Endothelial cell of umbilical vein (primary cell): ENCODE measurements at regions not wholly inside any gene's neighbourhood (a gene's known extent, or its start where the extent isn't known, plus 50 kb on each side); places are given as distances from the start of the nearest gene placed in this dataset.

Source experiments
- BruUV-seq: library from RNA; stranded (reverse); fragments of 400-500 nt; replicated peaks from 2 replicates; lab custom pipeline; 2021; lab: Mats Ljungman, UMichigan
- CTCF ChIA-PET: fragments of 300-600, 350-600 bp; sonication (Branson Sonifier 250); formaldehyde crosslinking; loops from one replicate; lab custom pipeline; 2021; ENCODE audit warnings: antibody characterized with exemption, inconsistent platforms; lab: Charles Lee
- POLR2A ChIA-PET: fragments of 300-600, 350-600 bp; sonication (Branson Sonifier 250); formaldehyde crosslinking; loops from one replicate; lab custom pipeline; 2021; ENCODE audit warnings: antibody characterized with exemption, inconsistent platforms; lab: Charles Lee
- DNase-seq: peaks from one replicate; pipeline ENCODE4 v3.0.0-alpha.2; 2011; ENCODE audit warnings: low read depth, low spot score
- FAIRE-seq: peaks from 2 replicates; lab custom pipeline; 2011; peaks lifted over from hg19 to GRCh38; lab: Jason Lieb, UNC
- H2AFZ ChIP-seq: 2 replicates; pipeline ENCODE4 v1.6.0; 2012; ENCODE audit warnings: low read depth, low read length, control low read depth, inconsistent platforms
- H3K27ac ChIP-seq: 2 replicates; pipeline ENCODE4 v1.5.1; 2011; ENCODE audit warnings: low read depth, mild to moderate bottlenecking, control low read depth, low read length, moderate library complexity; ENCODE audit not compliant: insufficient read depth
- H3K27me3 ChIP-seq, 2 experiments: 2 replicates each; pipeline versions ENCODE4 v1.6.0 to v1.6.1; 2011; ENCODE audit warnings: low read length in 2 of 2, mixed read lengths in 1 of 2; ENCODE audit not compliant: control insufficient read depth in 2 of 2, insufficient read depth in 2 of 2
- H3K36me3 ChIP-seq, 2 experiments: 2 replicates in 1 of 2; 3 replicates in 1 of 2; pipeline ENCODE4 v1.5.1; 2011; ENCODE audit warnings: low read length in 2 of 2, mild to moderate bottlenecking in 1 of 2, moderate library complexity in 1 of 2; ENCODE audit not compliant: control insufficient read depth in 2 of 2, insufficient read depth in 2 of 2; ENCODE audit errors: extremely low read depth in 1 of 2
- H3K4me1 ChIP-seq: 3 replicates; pipeline ENCODE4 v1.5.1; 2011; ENCODE audit warnings: mild to moderate bottlenecking, low read length; ENCODE audit not compliant: control insufficient read depth, insufficient read depth; ENCODE audit errors: extremely low read depth
- H3K4me2 ChIP-seq: 2 replicates; pipeline ENCODE4 v1.6.1; 2011; ENCODE audit warnings: low read length, control low read depth, mixed read lengths; ENCODE audit not compliant: insufficient read depth
- H3K4me3 ChIP-seq, 3 experiments: fragments of 200-600 bp in 1 of 3; sonication (generic), shearing (Covaris generic) in 1 of 3; replicated peaks in 1 of 3; 2 replicates each; pipeline ENCODE4 v1.5.1; 2011 to 2016; ENCODE audit warnings: control low read depth in 3 of 3, low read length in 3 of 3, mild to moderate bottlenecking in 2 of 3, inconsistent platforms in 1 of 3, low read depth in 1 of 3, moderate library complexity in 1 of 3; ENCODE audit not compliant: insufficient read depth in 1 of 3
- H3K79me2 ChIP-seq: 2 replicates; pipeline ENCODE4 v1.6.0; 2012; ENCODE audit warnings: low read length, inconsistent platforms; ENCODE audit not compliant: control insufficient read depth, insufficient read depth
- H3K9ac ChIP-seq: replicated peaks from 2 replicates; pipeline ENCODE3; 2011; ENCODE audit warnings: low read length, control low read depth; ENCODE audit not compliant: insufficient read depth; ENCODE audit errors: extremely low read depth
- H3K9me1 ChIP-seq: replicated peaks from 3 replicates; pipeline ENCODE4 v1.6.0; 2011; ENCODE audit warnings: mild to moderate bottlenecking, low read length; ENCODE audit not compliant: control insufficient read depth, insufficient read depth; ENCODE audit errors: extremely low read depth
- H3K9me3 ChIP-seq: replicated peaks from 2 replicates; pipeline ENCODE4 v1.5.1; 2012; ENCODE audit warnings: low read length, inconsistent platforms; ENCODE audit not compliant: control insufficient read depth, insufficient read depth
- H4K20me1 ChIP-seq: replicated peaks from 2 replicates; pipeline ENCODE3; 2011; ENCODE audit warnings: mild to moderate bottlenecking, low read length; ENCODE audit not compliant: control insufficient read depth, insufficient read depth; ENCODE audit errors: extremely low read depth
- EZH2 ChIP-seq: IDR thresholded peaks from 2 replicates; pipeline ENCODE4 v1.6.1; 2012; ENCODE audit warnings: borderline replicate concordance, low read depth, mild to moderate bottlenecking, moderate library complexity, low read length, inconsistent platforms; ENCODE audit not compliant: severe bottlenecking
- FOS ChIP-seq: IDR thresholded peaks from 2 replicates; pipeline ENCODE4 v1.6.1; 2011; ENCODE audit warnings: mild to moderate bottlenecking, low read length, moderate library complexity, borderline replicate concordance; ENCODE audit not compliant: insufficient read depth
- GATA2 ChIP-seq: IDR thresholded peaks from 2 replicates; pipeline ENCODE4 v1.7.0; 2011; ENCODE audit warnings: low read depth, mild to moderate bottlenecking, moderate library complexity, mixed read lengths, low read length; ENCODE audit not compliant: insufficient read length, insufficient read depth
- JUN ChIP-seq: IDR thresholded peaks from 2 replicates; pipeline ENCODE4 v1.6.1; 2011; ENCODE audit warnings: borderline replicate concordance, low read depth; ENCODE audit not compliant: insufficient read length, insufficient read depth
- MYC ChIP-seq: IDR thresholded peaks from one replicate; pipeline ENCODE4 v1.6.1; 2011; ENCODE audit warnings: mild to moderate bottlenecking, low read depth, low read length
- POLR2A ChIP-seq: IDR thresholded peaks from 2 replicates; pipeline ENCODE4 v1.6.1; 2012; ENCODE audit warnings: low read depth, mild to moderate bottlenecking, control low read depth, low read length
- POLR2AphosphoS5 ChIP-seq: IDR thresholded peaks from 2 replicates; pipeline ENCODE4 v1.6.1; 2012; ENCODE audit warnings: low read depth, mild to moderate bottlenecking, control low read depth, low read length, moderate library complexity; ENCODE audit not compliant: insufficient read depth
- dilution Hi-C: fragments of 300-500 bp; cut with MboI; formaldehyde crosslinking; loops from one replicate; pipeline ENCODE4 v1.15.0; 2019; ENCODE audit warnings: low sequenced_read_pairs; ENCODE audit not compliant: extremely low pct_ligation_motif_present
- intact Hi-C: fragments of 100-400 bp; cut with micrococcal nuclease; formaldehyde crosslinking; loops from one replicate; pipeline ENCODE4 v1.10.0; 2022
- TF ChIP-seq, protein P1 (sequence below): IDR thresholded peaks from 2 replicates; pipeline ENCODE4 v1.6.1; 2011; ENCODE audit not compliant: insufficient read depth, insufficient read length
- TF ChIP-seq, protein P2 (sequence below), 2 donors: IDR thresholded peaks; 1 replicate in 1 of 2; 2 replicates in 1 of 2; pipeline ENCODE4 v1.5.1; 2011; ENCODE audit warnings: low read length in 2 of 2, mild to moderate bottlenecking in 2 of 2, moderate library complexity in 2 of 2, control low read depth in 1 of 2, inconsistent platforms in 1 of 2, low read depth in 1 of 2; ENCODE audit not compliant: insufficient read depth in 1 of 2; ENCODE audit errors: extremely low read depth in 1 of 2

DNA sequence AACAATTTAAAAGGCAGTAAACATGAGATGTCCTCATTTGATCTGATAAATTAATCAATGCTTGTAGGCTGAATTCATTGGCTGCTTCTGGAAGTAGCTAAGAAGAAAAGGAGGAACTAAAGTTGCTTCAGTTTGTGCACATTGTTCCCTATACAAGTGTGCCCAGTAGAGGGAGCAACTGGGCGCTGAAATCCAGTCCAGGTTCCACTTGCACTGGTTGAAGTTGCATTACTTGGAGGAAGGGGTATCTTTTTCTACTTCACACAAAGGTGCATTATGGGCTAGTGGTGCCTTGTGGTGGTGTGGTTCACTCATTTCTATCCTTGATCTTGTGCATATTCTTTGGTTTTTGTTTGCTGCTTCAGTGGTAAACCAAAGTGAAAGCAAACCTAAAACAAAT is 67.9 kb upstream of the SOX3 start:
- Histone ChIP-seq H3K9me1 (no peaks in the 10 kb centered on the region), H3K4me2 (no peak overlapping the region), H3K4me1 (no peaks in the 10 kb centered on the region), H3K36me3 (no peaks in the 10 kb centered on the region), H3K9me3 (no peaks in the 10 kb centered on the region), H3K79me2 (no peaks in the 10 kb centered on the region), H3K9ac (no peak overlapping the region), H3K27ac (no peak overlapping the region), H3K27me3 (no peaks in the 10 kb centered on the region), H2AFZ (no peak overlapping the region), H4K20me1 (no peaks in the 10 kb centered on the region), H3K4me3 (no peak overlapping the region)
- FAIRE-seq = no peak
- no TSS peak for BruUV-seq
- no peak for DNase-seq
- TF ChIP-seq, protein P1, sequence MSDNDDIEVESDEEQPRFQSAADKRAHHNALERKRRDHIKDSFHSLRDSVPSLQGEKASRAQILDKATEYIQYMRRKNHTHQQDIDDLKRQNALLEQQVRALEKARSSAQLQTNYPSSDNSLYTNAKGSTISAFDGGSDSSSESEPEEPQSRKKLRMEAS = no peak
- TF ChIP-seq FOS (no peak), MYC (no peak)
- TF ChIP-seq, protein P2, sequence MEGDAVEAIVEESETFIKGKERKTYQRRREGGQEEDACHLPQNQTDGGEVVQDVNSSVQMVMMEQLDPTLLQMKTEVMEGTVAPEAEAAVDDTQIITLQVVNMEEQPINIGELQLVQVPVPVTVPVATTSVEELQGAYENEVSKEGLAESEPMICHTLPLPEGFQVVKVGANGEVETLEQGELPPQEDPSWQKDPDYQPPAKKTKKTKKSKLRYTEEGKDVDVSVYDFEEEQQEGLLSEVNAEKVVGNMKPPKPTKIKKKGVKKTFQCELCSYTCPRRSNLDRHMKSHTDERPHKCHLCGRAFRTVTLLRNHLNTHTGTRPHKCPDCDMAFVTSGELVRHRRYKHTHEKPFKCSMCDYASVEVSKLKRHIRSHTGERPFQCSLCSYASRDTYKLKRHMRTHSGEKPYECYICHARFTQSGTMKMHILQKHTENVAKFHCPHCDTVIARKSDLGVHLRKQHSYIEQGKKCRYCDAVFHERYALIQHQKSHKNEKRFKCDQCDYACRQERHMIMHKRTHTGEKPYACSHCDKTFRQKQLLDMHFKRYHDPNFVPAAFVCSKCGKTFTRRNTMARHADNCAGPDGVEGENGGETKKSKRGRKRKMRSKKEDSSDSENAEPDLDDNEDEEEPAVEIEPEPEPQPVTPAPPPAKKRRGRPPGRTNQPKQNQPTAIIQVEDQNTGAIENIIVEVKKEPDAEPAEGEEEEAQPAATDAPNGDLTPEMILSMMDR (IDR thresholded peaks at IDR 0.05; ENCODE audit: extremely low read depth in 1 of 2, insufficient read depth in 1 of 2, low read depth in 1 of 2, low read length in 2 of 2) = peak; percentile 8 to 16
- intact Hi-C loops (loop anchor here (5.0 kb wide), 1 partner anchor 160 kb away; no protein-coding TSS in a partner anchor), dilution Hi-C loops (no loop called here)
- ChIA-PET POLR2A (no interaction called here), CTCF (no interaction called here)

DNA sequence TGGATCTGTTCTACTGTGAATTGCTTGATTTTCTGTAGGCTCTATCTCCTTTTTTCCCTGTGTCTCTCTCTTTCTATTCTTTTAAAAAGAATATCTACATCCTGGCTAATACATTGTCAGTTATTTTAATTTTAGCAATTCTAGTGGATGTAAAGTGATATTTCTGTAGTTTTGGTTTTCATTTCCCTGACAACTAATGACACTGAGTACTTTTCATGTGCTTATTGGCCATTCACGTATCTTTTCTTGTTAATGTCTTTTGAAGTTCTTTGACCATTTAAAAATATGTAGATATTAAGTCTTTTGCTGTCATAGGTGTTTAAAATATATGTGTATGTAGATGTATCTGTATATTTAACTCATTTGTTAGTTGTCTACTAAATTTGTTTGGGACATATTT is 59.0 kb upstream of the SOX3 start:
- Histone ChIP-seq H3K4me2 (no peak overlapping the region), H3K27me3 (no peaks in the 10 kb centered on the region), H2AFZ (no peak overlapping the region), H3K9me3 (no peaks in the 10 kb centered on the region), H3K4me3 (no peak overlapping the region), H3K9me1 (no peaks in the 10 kb centered on the region), H3K4me1 (no peaks in the 10 kb centered on the region), H3K36me3 (no peaks in the 10 kb centered on the region), H3K27ac (no peak overlapping the region), H4K20me1 (no peaks in the 10 kb centered on the region), H3K9ac (no peak overlapping the region), H3K79me2 (no peaks in the 10 kb centered on the region)
- FAIRE-seq (no peak), DNase-seq (no peak)
- TF ChIP-seq MYC = no peak
- no peak for TF ChIP-seq GATA2
- no peak for TF ChIP-seq POLR2A
- no peak for TF ChIP-seq FOS
- no peak for TF ChIP-seq POLR2AphosphoS5
- TF ChIP-seq, protein P2 (IDR thresholded peaks at IDR 0.05; ENCODE audit: extremely low read depth in 1 of 2, insufficient read depth in 1 of 2, low read depth in 1 of 2, low read length in 2 of 2) = no peak
- TF ChIP-seq, protein P1 = no peak
- TF ChIP-seq EZH2 = no peak
- TF ChIP-seq JUN = no peak
- ChIA-PET POLR2A (no interaction called here), CTCF (no interaction called here)
- intact Hi-C loops (no loop called here), dilution Hi-C loops (no loop called here)
- no TSS peak for BruUV-seq
